HepG2 (cell line): ENCODE measurements at regions not wholly inside any gene's neighbourhood (a gene's known extent, or its start where the extent isn't known, plus 50 kb on each side); places are given as distances from the start of the nearest gene placed in this dataset.

Source experiments
- ATAC-seq: fragments of 200-7000 bp; cut with Tn5 transposase; 3 replicates; pipeline ENCODE4 v1.9.1; 2020; ENCODE audit warnings: mild to moderate bottlenecking, moderate library complexity
- BruUV-seq: library from RNA; stranded (reverse); fragments of 400-500 nt; replicated peaks from 2 replicates; lab custom pipeline; 2021; lab: Mats Ljungman, UMichigan
- CTCF ChIA-PET: fragments of 300-600 bp; formaldehyde crosslinking; extraction: SDS; loops from one replicate; lab custom pipeline; 2021; ENCODE audit warnings: low total read pairs, inconsistent platforms, low intra/inter-chr PET ratio; lab: Yijun Ruan, JAX
- POLR2A ChIA-PET: fragments of 350-600 bp; sonication (Branson Sonifier 250); formaldehyde crosslinking; loops from one replicate; lab custom pipeline; 2020; ENCODE audit warnings: antibody characterized with exemption, inconsistent platforms; lab: Yijun Ruan, JAX
- DNase-seq: peaks from one replicate; pipeline ENCODE4 v3.0.0-alpha.2; 2015; ENCODE audit warnings: low spot score
- FAIRE-seq: peaks from 3 replicates; lab custom pipeline; 2011; peaks lifted over from hg19 to GRCh38; lab: Jason Lieb, UNC
- H2AFZ ChIP-seq: one replicate; pipeline ENCODE4 v1.6.1; 2011; ENCODE audit warnings: low read length, inconsistent platforms
- H3K27ac ChIP-seq: fragments of 300-600 bp; 3 replicates; pipeline ENCODE4 v1.8.0; 2011; ENCODE audit warnings: mixed run types, mild to moderate bottlenecking, mixed read lengths, low read length, inconsistent platforms; ENCODE audit not compliant: insufficient read depth; ENCODE audit errors: extremely low read length
- H3K27me3 ChIP-seq, 2 experiments: fragments of 200-600 bp in 1 of 2; 2 replicates in 1 of 2; 3 replicates in 1 of 2; pipeline versions ENCODE4 v1.6.0 to v1.8.0; 2011; ENCODE audit warnings: low read length in 2 of 2, mild to moderate bottlenecking in 2 of 2, moderate library complexity in 2 of 2, inconsistent platforms in 1 of 2; ENCODE audit not compliant: insufficient read depth in 2 of 2, control insufficient read depth in 1 of 2
- H3K36me3 ChIP-seq, 2 experiments: fragments of 200-600 bp in 1 of 2; replicated peaks in 1 of 2; 2 replicates in 1 of 2; 3 replicates in 1 of 2; pipeline versions ENCODE4 v1.5.1 to v1.8.0; 2011; ENCODE audit warnings: low read length in 2 of 2, inconsistent platforms in 1 of 2; ENCODE audit not compliant: insufficient read depth in 2 of 2, control insufficient read depth in 1 of 2
- H3K4me1 ChIP-seq: 2 replicates; pipeline ENCODE4 v1.5.1; 2012; ENCODE audit warnings: low read length, inconsistent platforms; ENCODE audit not compliant: insufficient read depth
- H3K4me2 ChIP-seq: 2 replicates; pipeline ENCODE4 v1.6.0; 2011; ENCODE audit warnings: low read depth, low read length, inconsistent platforms
- H3K4me3 ChIP-seq, 3 experiments: fragments of 200-600 bp in 1 of 3; sonication (generic), shearing (Covaris generic) in 1 of 3; replicated peaks in 1 of 3; 2 replicates each; pipeline ENCODE4 v1.5.1; 2011 to 2016; ENCODE audit warnings: low read length in 3 of 3, inconsistent platforms in 2 of 3, low read depth in 2 of 3, mild to moderate bottlenecking in 2 of 3, control low read depth in 1 of 3, mixed read lengths in 1 of 3; ENCODE audit not compliant: insufficient read depth in 1 of 3
- H3K79me2 ChIP-seq: one replicate; pipeline ENCODE4 v1.6.1; 2011; ENCODE audit warnings: low read length, inconsistent platforms; ENCODE audit not compliant: insufficient read depth
- H3K9ac ChIP-seq: 2 replicates; pipeline ENCODE4 v1.6.0; 2011; ENCODE audit warnings: mild to moderate bottlenecking, low read depth, low read length, inconsistent platforms; ENCODE audit not compliant: insufficient read depth
- H3K9me3 ChIP-seq: 2 replicates; pipeline ENCODE4 v1.5.1; 2012; ENCODE audit warnings: mild to moderate bottlenecking, low read length
- H4K20me1 ChIP-seq: 2 replicates; pipeline ENCODE4 v1.6.0; 2011; ENCODE audit warnings: inconsistent platforms, mild to moderate bottlenecking, low read length, moderate library complexity; ENCODE audit not compliant: insufficient read depth
- ETV5 ChIP-seq: IDR thresholded peaks from 2 replicates; pipeline ENCODE4 v1.6.1; 2018; ENCODE audit warnings: missing biosample characterization, missing genetic modification reagents, inconsistent platforms, borderline replicate concordance
- FOXK2 ChIP-seq: fragments of 450-650 bp; IDR thresholded peaks from 2 replicates; pipeline ENCODE4 v1.6.1; 2016
- KDM2A ChIP-seq: sonication (generic); formaldehyde crosslinking; IDR thresholded peaks from 2 replicates; pipeline ENCODE4 v1.4.0; 2020; ENCODE audit warnings: low read depth, missing genetic modification reagents, borderline replicate concordance
- MAFF ChIP-seq: IDR thresholded peaks from 2 replicates; pipeline ENCODE4 v1.6.1; 2011; ENCODE audit warnings: low read depth, low read length, improper control_type of control experiment
- MAFK ChIP-seq, 2 experiments: IDR thresholded peaks in 1 of 2; conservative IDR thresholded peaks in 1 of 2; 2 replicates each; pipeline ENCODE4 v1.6.1; 2011; ENCODE audit warnings: improper control_type of control experiment in 2 of 2, low read length in 2 of 2
- SP140L ChIP-seq: sonication (generic); formaldehyde crosslinking; IDR thresholded peaks from 2 replicates; pipeline ENCODE4 v1.4.0; 2020; ENCODE audit warnings: missing genetic modification reagents, borderline replicate concordance
- TCF7 ChIP-seq: sonication (generic); IDR thresholded peaks from 2 replicates; pipeline ENCODE4 v1.6.1; 2016; ENCODE audit warnings: antibody characterized with exemption, low read depth
- TEAD3 ChIP-seq: optimal IDR thresholded peaks from 2 replicates; pipeline ENCODE3; 2016; ENCODE audit warnings: borderline replicate concordance
- ZBTB21 ChIP-seq: sonication (generic); formaldehyde crosslinking; IDR thresholded peaks from 2 replicates; pipeline ENCODE4 v1.4.0; 2020; ENCODE audit warnings: missing genetic modification reagents
- ZNF883 ChIP-seq: sonication (generic); formaldehyde crosslinking; IDR thresholded peaks from 2 replicates; pipeline ENCODE4 v1.5.1; 2020; ENCODE audit warnings: mild to moderate bottlenecking, missing genetic modification reagents; ENCODE audit errors: not compliant biosample characterization
- WGBS: methylation state at CpG from one replicate; pipeline ENCODE4 v1.1.6; 2017; ENCODE audit warnings: low lambda C conversion rate; 5-methylcytosine and 5-hydroxymethylcytosine counted together
- in situ Hi-C: cut with HindIII; loops from 2 replicates; pipeline ENCODE4 v1.10.0; 2017; ENCODE audit warnings: low pct_unique_long_range_greater_than_20kb; ENCODE audit not compliant: extremely low pct_ligation_motif_present
- intact Hi-C: fragments of 100-400 bp; cut with micrococcal nuclease; formaldehyde crosslinking; loops from one replicate; pipeline ENCODE4 v1.10.0; 2022; ENCODE audit not compliant: unreplicated experiment
- TF ChIP-seq, protein P1 (sequence below): sonication (generic); formaldehyde crosslinking; IDR thresholded peaks from 2 replicates; pipeline ENCODE4 v1.4.0; 2020; ENCODE audit warnings: mild to moderate bottlenecking, missing genetic modification reagents
- TF ChIP-seq, protein P2 (sequence below): sonication (generic); formaldehyde crosslinking; IDR thresholded peaks from 2 replicates; pipeline ENCODE4 v1.4.0; 2020; ENCODE audit warnings: mild to moderate bottlenecking, missing genetic modification reagents

DNA sequence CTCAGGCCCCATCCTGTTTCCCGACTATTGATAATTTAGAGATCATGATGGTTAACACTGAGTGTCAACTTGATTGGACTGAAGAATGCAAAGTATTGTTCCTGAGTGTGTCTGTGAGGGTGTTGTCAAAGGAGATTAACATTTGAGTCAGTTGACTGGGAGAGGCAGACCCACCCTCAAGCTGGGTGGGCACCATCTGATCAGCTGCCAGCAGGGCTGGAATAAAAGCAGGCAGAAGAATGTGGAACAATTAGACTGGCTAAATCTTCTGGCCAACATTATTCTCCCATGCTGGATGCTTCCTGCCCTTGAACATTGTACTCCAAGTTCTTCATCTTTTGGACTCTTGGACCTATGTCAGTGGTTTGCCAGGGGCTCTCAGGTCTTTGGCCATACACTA is 1170.0 kb upstream of the CNTN5 start:
- H3K27me3 ChIP-seq = no peaks in the 10 kb centered on the region; a peak in 1 of 5 replicates
- H3K9ac ChIP-seq = no peak overlapping the region
- H4K20me1 ChIP-seq = no peaks in the 10 kb centered on the region
- DNase-seq = no peak
- BruUV-seq = no TSS peak
- in situ Hi-C loops (no loop called here), intact Hi-C loops (no loop called here)
- 0% methylated on average over 1 of the region's 1 CpG for WGBS
- no peaks in the 10 kb centered on the region for H3K79me2 ChIP-seq
- no peak overlapping the region for H2AFZ ChIP-seq
- no peak overlapping the region for H3K27ac ChIP-seq
- H3K4me1 ChIP-seq = no peaks in the 10 kb centered on the region
- no peak overlapping the region for H3K4me3 ChIP-seq
- no peak for FAIRE-seq
- TF ChIP-seq TCF7 (no peak), ZNF883 (CRISPR knock-in tag) (no peak), ZBTB21 (CRISPR knock-in tag) (no peak), SP140L (CRISPR knock-in tag) (no peak)
- TF ChIP-seq, protein P1, sequence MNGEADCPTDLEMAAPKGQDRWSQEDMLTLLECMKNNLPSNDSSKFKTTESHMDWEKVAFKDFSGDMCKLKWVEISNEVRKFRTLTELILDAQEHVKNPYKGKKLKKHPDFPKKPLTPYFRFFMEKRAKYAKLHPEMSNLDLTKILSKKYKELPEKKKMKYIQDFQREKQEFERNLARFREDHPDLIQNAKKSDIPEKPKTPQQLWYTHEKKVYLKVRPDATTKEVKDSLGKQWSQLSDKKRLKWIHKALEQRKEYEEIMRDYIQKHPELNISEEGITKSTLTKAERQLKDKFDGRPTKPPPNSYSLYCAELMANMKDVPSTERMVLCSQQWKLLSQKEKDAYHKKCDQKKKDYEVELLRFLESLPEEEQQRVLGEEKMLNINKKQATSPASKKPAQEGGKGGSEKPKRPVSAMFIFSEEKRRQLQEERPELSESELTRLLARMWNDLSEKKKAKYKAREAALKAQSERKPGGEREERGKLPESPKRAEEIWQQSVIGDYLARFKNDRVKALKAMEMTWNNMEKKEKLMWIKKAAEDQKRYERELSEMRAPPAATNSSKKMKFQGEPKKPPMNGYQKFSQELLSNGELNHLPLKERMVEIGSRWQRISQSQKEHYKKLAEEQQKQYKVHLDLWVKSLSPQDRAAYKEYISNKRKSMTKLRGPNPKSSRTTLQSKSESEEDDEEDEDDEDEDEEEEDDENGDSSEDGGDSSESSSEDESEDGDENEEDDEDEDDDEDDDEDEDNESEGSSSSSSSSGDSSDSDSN (CRISPR knock-in tag) = no peak
- ATAC-seq = no peak
- no peaks in the 10 kb centered on the region for H3K9me3 ChIP-seq
- ChIA-PET CTCF (no interaction called here), POLR2A (no interaction called here)
- H3K36me3 ChIP-seq = no peaks in the 10 kb centered on the region
- no peak overlapping the region for H3K4me2 ChIP-seq

DNA sequence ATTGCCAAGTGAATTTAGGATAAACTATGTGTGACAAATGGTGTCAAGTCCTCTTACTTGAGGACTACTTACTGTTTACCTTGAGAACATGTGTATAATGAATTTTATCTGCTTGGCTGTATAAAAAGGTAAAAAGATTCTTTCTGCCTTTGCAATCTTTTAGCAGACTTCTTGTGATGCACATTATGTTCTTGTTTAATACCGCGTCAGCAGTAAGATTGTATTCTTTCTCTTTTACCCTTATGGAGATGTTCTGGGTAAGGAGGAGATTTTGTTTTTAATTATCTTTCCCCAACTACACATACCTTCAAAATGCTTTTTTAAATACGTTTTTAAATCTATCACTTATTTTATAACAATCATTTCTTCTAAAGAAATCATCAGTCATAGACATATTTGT is 1166.4 kb upstream of the CNTN5 start:
- TF ChIP-seq, protein P2, sequence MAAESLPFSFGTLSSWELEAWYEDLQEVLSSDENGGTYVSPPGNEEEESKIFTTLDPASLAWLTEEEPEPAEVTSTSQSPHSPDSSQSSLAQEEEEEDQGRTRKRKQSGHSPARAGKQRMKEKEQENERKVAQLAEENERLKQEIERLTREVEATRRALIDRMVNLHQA (CRISPR knock-in tag) = no peak
- peak; percentile 23 to 80; a peak in 2 of 4 replicates for TF ChIP-seq MAFK (conservative IDR thresholded peaks at IDR 0.05 in 1 of 2, IDR thresholded peaks at IDR 0.05 in 1 of 2; ENCODE audit: low read length in 2 of 2)
- TF ChIP-seq FOXK2 = no peak
- no peak for TF ChIP-seq ETV5 (CRISPR knock-in tag)
- no peak for TF ChIP-seq TEAD3
- TF ChIP-seq KDM2A (CRISPR knock-in tag) = no peak
- TF ChIP-seq MAFF = peak; percentile 70
- BruUV-seq = no TSS peak
- intact Hi-C loops (no loop called here), in situ Hi-C loops (no loop called here)
- Histone ChIP-seq H3K4me3 (no peak overlapping the region), H2AFZ (no peak overlapping the region), H3K79me2 (no peaks in the 10 kb centered on the region), H3K27ac (no peak overlapping the region), H3K27me3 (no peaks in the 10 kb centered on the region; a peak in 1 of 5 replicates), H3K36me3 (no peaks in the 10 kb centered on the region), H3K4me2 (no peak overlapping the region), H3K9me3 (no peaks in the 10 kb centered on the region), H3K9ac (no peak overlapping the region), H4K20me1 (no peaks in the 10 kb centered on the region), H3K4me1 (no peaks in the 10 kb centered on the region)
- ChIA-PET POLR2A (no interaction called here), CTCF (no interaction called here)
- ATAC-seq = no peak
- FAIRE-seq = no peak
- DNase-seq = no peak
- 43% methylated on average over 3 of the region's 3 CpGs for WGBS
